ENCODE measurements at regions not wholly inside any gene's neighbourhood (a gene's known extent, or its start where the extent isn't known, plus 50 kb on each side); places are given as distances from the start of the nearest gene placed in this dataset.

GRCh38 chr13:75929076-75929475 lies 292.9 kb downstream of the LMO7 start:
- TF ChIP-seq, protein P1, sequence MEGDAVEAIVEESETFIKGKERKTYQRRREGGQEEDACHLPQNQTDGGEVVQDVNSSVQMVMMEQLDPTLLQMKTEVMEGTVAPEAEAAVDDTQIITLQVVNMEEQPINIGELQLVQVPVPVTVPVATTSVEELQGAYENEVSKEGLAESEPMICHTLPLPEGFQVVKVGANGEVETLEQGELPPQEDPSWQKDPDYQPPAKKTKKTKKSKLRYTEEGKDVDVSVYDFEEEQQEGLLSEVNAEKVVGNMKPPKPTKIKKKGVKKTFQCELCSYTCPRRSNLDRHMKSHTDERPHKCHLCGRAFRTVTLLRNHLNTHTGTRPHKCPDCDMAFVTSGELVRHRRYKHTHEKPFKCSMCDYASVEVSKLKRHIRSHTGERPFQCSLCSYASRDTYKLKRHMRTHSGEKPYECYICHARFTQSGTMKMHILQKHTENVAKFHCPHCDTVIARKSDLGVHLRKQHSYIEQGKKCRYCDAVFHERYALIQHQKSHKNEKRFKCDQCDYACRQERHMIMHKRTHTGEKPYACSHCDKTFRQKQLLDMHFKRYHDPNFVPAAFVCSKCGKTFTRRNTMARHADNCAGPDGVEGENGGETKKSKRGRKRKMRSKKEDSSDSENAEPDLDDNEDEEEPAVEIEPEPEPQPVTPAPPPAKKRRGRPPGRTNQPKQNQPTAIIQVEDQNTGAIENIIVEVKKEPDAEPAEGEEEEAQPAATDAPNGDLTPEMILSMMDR (IDR thresholded peaks at IDR 0.05), result no peak
- Histone ChIP-seq H3K27ac (no peak overlapping the region), H3K27me3 (no peaks in the 10 kb centered on the region), H3K36me3 (no peaks in the 10 kb centered on the region), H3K4me1 (no peaks in the 10 kb centered on the region), H3K9me3 (no peaks in the 10 kb centered on the region), H3K4me3 (no peak overlapping the region)
- no peak for DNase-seq (ENCODE audit: low spot score in 2 of 2)
- intact Hi-C loops (cut with DNase I), result no loop called here

GRCh38 chr13:75927183-75927669 lies 291.1 kb downstream of the LMO7 start:
- H3K9me3 ChIP-seq, result no peaks in the 10 kb centered on the region
- no peaks in the 10 kb centered on the region for H3K4me1 ChIP-seq
- DNase-seq (ENCODE audit: low spot score in 2 of 2), result no peak
- TF ChIP-seq, protein P1 (IDR thresholded peaks at IDR 0.05), result no peak
- no peaks in the 10 kb centered on the region for H3K36me3 ChIP-seq
- intact Hi-C loops (cut with DNase I), result no loop called here
- H3K27ac ChIP-seq, result no peak overlapping the region
- no peaks in the 10 kb centered on the region for H3K27me3 ChIP-seq
- no peak overlapping the region for H3K4me3 ChIP-seq

DNA sequence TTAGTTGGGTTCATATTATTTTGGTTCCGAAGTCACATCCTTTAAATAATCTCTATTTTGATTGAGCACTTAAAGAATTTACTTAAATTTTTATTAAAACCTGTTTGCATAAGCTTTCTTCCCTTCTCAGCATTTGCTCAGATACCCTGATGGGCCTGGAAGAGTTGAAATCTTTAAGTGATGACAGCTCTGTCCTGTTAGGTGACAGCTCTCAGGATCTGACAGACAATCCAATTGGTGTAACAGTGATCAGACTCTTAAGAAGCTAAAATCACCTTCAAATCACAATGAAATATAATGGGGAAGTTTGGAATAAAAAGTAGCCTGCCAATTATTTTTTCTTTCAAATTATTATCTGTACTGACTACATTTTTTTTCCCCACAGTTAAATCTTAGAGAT lies 284.4 kb downstream of the LMO7 start:
- no peaks in the 10 kb centered on the region for H3K36me3 ChIP-seq
- H3K4me1 ChIP-seq, result no peaks in the 10 kb centered on the region
- no peaks in the 10 kb centered on the region for H3K27me3 ChIP-seq
- DNase-seq (ENCODE audit: low spot score in 2 of 2), result no peak
- H3K4me3 ChIP-seq, result no peak overlapping the region
- intact Hi-C loops (cut with DNase I), result no loop called here
- H3K27ac ChIP-seq, result no peak overlapping the region
- no peaks in the 10 kb centered on the region for H3K9me3 ChIP-seq
- TF ChIP-seq, protein P1 (IDR thresholded peaks at IDR 0.05), result no peak

GRCh38 chr13:75919660-75920199 lies 283.6 kb downstream of the LMO7 start:
- intact Hi-C loops (cut with DNase I), result no loop called here
- no peaks in the 10 kb centered on the region for H3K9me3 ChIP-seq
- TF ChIP-seq, protein P1 (IDR thresholded peaks at IDR 0.05), result no peak
- H3K4me1 ChIP-seq, result no peaks in the 10 kb centered on the region
- DNase-seq (ENCODE audit: low spot score in 2 of 2), result no peak
- H3K27me3 ChIP-seq, result no peaks in the 10 kb centered on the region
- no peaks in the 10 kb centered on the region for H3K36me3 ChIP-seq
- H3K4me3 ChIP-seq, result no peak overlapping the region
- H3K27ac ChIP-seq, result no peak overlapping the region

DNA sequence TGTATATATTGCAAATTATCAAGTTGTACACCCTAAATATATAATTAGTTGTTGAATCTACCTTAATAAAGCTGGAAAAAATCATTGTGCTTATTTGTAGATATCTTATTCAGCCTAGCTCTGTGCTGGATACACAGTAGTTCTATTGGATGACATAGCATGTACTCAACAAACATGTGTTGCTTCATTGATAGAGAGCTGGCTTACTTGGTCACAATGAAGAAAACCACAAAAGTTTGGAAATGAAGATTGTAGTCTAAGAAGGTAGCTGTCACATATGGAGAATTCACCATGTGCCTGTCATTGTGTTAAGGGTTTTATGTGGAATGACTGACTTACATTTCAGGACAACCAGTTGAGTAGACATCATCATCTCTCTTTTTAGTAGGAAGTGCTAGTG lies 278.9 kb downstream of the LMO7 start:
- no peaks in the 10 kb centered on the region for H3K4me1 ChIP-seq
- no peak for DNase-seq (ENCODE audit: low spot score in 2 of 2)
- TF ChIP-seq, protein P1 (IDR thresholded peaks at IDR 0.05), result no peak
- no peaks in the 10 kb centered on the region for H3K27me3 ChIP-seq
- intact Hi-C loops (cut with DNase I), result no loop called here
- no peak overlapping the region for H3K27ac ChIP-seq
- H3K36me3 ChIP-seq, result no peaks in the 10 kb centered on the region
- no peak overlapping the region for H3K4me3 ChIP-seq
- no peaks in the 10 kb centered on the region for H3K9me3 ChIP-seq

DNA sequence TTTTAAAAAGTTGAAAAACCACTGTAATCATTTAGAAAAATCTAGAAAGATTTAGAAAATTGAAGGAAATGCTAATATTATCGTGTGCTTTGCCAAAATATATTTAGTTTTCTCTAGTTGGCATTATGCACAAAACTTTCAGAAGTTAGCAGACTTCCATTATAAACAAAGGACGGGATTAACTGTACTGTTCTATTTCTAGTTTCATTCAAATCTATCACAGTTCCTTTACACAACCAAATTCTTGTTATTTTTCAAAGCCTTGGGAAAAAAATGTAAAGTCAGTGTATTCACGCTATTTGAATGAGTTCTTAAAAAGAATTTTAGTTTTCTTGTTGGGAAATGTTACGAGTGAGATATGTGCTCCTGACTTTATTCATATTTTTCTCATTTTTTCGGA lies 277.8 kb downstream of the LMO7 start:
- no peaks in the 10 kb centered on the region for H3K4me1 ChIP-seq
- no peak overlapping the region for H3K27ac ChIP-seq
- TF ChIP-seq, protein P1 (IDR thresholded peaks at IDR 0.05), result no peak
- H3K9me3 ChIP-seq, result no peaks in the 10 kb centered on the region
- no peaks in the 10 kb centered on the region for H3K27me3 ChIP-seq
- no peak for DNase-seq (ENCODE audit: low spot score in 2 of 2)
- intact Hi-C loops (cut with DNase I), result no loop called here
- no peak overlapping the region for H3K4me3 ChIP-seq
- no peaks in the 10 kb centered on the region for H3K36me3 ChIP-seq

Data from ascending aorta (tissue), 2 donors.